HUES48 (cell line): ENCODE measurements at regions not wholly inside any gene's neighbourhood (a gene's known extent, or its start where the extent isn't known, plus 50 kb on each side); places are given as distances from the start of the nearest gene placed in this dataset.

Source experiments
- H3K27ac ChIP-seq: one replicate; pipeline ENCODE4 v1.7.0; 2013; ENCODE audit warnings: low read depth, low read length, inconsistent platforms
- H3K27me3 ChIP-seq: 2 replicates; pipeline ENCODE4 v1.6.1; 2013; ENCODE audit warnings: mild to moderate bottlenecking, low read length; ENCODE audit not compliant: control insufficient read depth, insufficient read depth
- H3K36me3 ChIP-seq: 2 replicates; pipeline ENCODE4 v1.6.1; 2013; ENCODE audit warnings: low read length; ENCODE audit not compliant: control insufficient read depth, insufficient read depth
- H3K4me1 ChIP-seq: 2 replicates; pipeline ENCODE4 v1.6.1; 2013; ENCODE audit warnings: mild to moderate bottlenecking, low read length; ENCODE audit not compliant: control insufficient read depth, insufficient read depth
- H3K4me3 ChIP-seq: 2 replicates; pipeline ENCODE4 v1.5.1; 2013; ENCODE audit warnings: mild to moderate bottlenecking, low read depth, low read length
- H3K9ac ChIP-seq: 2 replicates; pipeline ENCODE4 v1.6.1; 2013; ENCODE audit warnings: mild to moderate bottlenecking, low read depth, low read length, moderate library complexity
- H3K9me3 ChIP-seq: 2 replicates; pipeline ENCODE4 v1.6.1; 2013; ENCODE audit warnings: low read length; ENCODE audit not compliant: control insufficient read depth, insufficient read depth

DNA sequence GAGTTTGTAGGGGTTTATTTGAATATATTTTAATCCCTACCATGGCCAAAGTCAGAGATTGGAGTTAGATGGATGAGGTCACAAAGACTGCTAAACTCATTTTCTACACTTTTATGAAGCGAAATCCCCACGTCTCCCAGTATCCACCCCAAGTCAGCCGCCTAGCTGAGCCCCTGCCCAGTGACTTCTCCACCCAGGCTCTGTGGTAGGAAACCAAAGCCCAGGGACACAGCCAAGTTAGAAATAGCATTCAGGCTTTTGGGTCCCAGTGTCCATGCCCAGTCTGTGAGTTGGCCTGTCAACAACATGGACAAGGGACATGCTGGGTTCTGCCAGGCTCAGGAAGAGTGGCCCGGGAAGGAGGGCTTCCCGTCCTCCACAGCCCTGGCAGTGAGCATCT lies 474.0 kb downstream of the FOXO1 start:
- Histone ChIP-seq H3K4me1 (peaks cover 9% of the 10 kb centered on the region; the same call in 1 of the 2 replicates), H3K4me3 (no peak overlapping the region), H3K9me3 (no peaks in the 10 kb centered on the region), H3K27me3 (no peaks in the 10 kb centered on the region), H3K27ac (no peak overlapping the region), H3K36me3 (no peaks in the 10 kb centered on the region), H3K9ac (no peak overlapping the region)

DNA sequence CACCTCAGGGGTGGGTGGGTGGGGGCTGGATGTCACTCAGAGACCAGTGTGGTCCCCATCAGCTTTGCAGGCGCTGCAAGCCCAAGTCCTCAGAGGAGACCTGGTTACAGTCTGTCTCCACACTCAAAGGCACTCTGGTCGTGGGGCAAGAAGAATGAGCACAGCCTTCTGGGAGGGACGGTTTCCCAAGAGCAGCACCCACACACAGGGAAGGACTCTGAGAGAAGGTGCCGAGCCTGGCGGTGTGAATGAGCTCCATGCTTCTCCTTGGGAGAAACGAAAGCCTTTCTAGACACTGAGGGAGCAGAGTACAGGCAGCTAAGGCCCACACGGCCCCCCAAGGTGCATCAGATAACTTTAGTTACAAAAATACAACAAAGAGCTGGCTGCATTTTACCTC lies 473.6 kb downstream of the FOXO1 start:
- H3K9ac ChIP-seq, result no peak overlapping the region

DNA sequence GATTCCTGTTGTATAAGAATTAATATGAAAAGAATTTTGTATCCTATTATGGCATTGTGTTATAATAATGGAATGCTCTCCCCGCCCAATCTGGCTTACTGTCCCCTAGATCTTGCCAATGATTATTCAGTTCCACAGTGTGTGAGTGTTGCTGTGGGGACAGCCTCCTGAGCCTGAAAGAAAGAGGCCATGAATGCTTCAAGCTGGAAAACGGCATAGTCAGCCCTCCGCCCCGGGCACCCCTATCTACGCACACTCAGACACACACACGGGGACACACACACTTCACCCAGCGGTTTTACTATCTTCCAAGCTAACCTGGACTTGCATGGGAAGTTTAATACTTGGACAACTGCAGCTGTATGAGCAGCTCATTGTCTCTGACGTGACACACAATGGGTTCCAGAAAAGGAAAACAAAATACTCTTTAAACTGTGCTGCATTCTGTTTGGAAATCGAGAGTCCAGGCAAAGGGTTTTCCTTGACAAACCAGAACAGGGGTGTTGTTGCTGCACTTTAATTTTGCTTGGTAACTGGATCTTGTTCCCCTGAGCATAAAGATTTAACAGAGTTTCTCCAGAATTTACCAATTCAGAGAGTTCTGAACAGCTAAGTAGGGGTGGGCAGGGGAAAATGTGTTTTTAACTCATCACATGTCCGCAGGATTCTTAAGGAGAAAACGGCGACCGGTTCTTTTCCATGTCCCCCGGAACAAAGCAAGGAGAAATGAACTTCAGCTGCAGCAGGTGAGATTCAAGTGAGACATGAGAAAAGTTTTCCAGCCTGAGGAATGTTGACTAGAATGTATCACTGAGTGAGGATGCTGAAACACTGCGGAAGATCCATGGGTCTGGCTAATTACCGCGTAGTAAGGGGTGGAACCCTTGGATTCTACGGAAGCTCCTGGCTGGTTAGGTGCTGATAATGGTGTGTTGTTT lies 472.9 kb downstream of the FOXO1 start:
- Histone ChIP-seq H3K27ac (no peak overlapping the region), H3K4me3 (no peak overlapping the region), H3K9me3 (no peaks in the 10 kb centered on the region), H3K36me3 (no peaks in the 10 kb centered on the region), H3K27me3 (no peaks in the 10 kb centered on the region), H3K4me1 (0 out of 2 replicates have a peak, but pooled peaks cover 4% of the 10 kb centered on the region), H3K9ac (no peak overlapping the region)

More for the DNA sequence above, 473.6 kb downstream of the FOXO1 start:
- Histone ChIP-seq H3K4me1 (peaks cover 5% of the 10 kb centered on the region; the same call in 1 of the 2 replicates), H3K4me3 (no peak overlapping the region), H3K36me3 (no peaks in the 10 kb centered on the region), H3K27ac (no peak overlapping the region), H3K9me3 (no peaks in the 10 kb centered on the region), H3K27me3 (no peaks in the 10 kb centered on the region)

- Histone ChIP-seq H3K36me3 (no peaks in the 10 kb centered on the region), H3K4me1 (0 out of 2 replicates have a peak, but pooled peaks cover 4% of the 10 kb centered on the region), H3K9ac (no peak overlapping the region), H3K27ac (no peak overlapping the region), H3K27me3 (no peaks in the 10 kb centered on the region), H3K9me3 (no peaks in the 10 kb centered on the region), H3K4me3 (no peak overlapping the region)
Measured at GRCh38 chr13:40194224-40194806, 472.1 kb downstream of the FOXO1 start.

DNA sequence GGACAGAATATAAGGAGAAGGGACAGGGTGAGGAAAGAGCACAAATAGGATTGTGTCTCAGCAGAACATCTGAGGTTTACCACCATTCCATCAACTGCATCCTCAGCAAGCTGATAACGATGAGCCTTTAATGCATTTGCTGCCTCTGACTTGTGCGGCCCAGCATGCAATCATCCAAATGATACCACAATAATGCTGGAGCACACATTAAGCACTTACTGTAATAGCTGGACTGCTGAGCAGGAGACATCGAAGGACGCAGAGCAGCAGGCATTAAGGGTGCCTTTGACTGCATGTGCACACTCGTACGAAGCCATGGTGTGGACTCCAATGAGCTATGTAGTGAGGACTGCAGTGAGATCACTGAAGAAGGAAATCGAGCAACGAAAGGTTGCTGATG lies 469.4 kb downstream of the FOXO1 start:
- Histone ChIP-seq H3K9ac (no peak overlapping the region), H3K4me1 (no peaks in the 10 kb centered on the region), H3K4me3 (no peak overlapping the region), H3K36me3 (no peaks in the 10 kb centered on the region), H3K27ac (no peak overlapping the region), H3K9me3 (no peaks in the 10 kb centered on the region), H3K27me3 (no peaks in the 10 kb centered on the region)

DNA sequence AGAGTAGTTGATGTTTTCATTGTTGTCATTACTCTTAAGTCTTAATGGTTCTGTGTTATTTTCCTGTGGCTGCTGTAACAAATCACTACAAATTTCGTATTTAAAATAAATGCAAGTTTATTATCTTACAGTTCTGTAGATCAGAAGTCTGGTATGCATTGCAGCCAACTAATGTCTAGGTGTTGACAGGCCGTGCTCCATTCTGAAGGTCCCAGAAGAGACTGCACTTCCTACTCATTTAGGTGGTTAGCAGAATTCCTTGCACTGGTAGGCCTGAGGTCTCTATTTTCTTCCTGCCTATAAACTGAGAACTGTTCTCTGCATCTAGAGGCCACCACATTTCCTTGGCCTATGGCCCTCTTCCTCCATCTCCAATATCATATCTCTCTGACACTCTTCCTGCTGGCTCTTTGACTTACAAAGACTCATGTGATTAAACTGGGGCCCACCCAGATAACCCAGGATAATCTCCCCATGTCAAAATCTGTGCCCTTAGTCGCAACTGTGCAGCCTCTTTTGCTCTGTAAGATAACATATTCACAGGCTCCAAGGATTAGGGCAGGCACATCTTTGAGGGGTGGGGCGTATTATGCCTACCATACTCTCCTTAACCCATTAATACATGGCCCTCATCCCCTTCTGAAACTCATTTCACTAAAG lies 468.4 kb downstream of the FOXO1 start:
- H3K9ac ChIP-seq, result no peak overlapping the region
- H3K27me3 ChIP-seq, result no peaks in the 10 kb centered on the region
- H3K9me3 ChIP-seq, result no peaks in the 10 kb centered on the region
- H3K36me3 ChIP-seq, result no peaks in the 10 kb centered on the region
- no peak overlapping the region for H3K4me3 ChIP-seq
- H3K27ac ChIP-seq, result no peak overlapping the region
- H3K4me1 ChIP-seq, result no peaks in the 10 kb centered on the region

GRCh38 chr13:40200273-40200978 lies 466.0 kb downstream of the FOXO1 start:
- H3K9me3 ChIP-seq, result no peaks in the 10 kb centered on the region
- H3K27ac ChIP-seq, result no peak overlapping the region
- H3K27me3 ChIP-seq, result no peaks in the 10 kb centered on the region
- no peaks in the 10 kb centered on the region for H3K4me1 ChIP-seq
- no peaks in the 10 kb centered on the region for H3K36me3 ChIP-seq
- no peak overlapping the region for H3K9ac ChIP-seq
- no peak overlapping the region for H3K4me3 ChIP-seq

DNA sequence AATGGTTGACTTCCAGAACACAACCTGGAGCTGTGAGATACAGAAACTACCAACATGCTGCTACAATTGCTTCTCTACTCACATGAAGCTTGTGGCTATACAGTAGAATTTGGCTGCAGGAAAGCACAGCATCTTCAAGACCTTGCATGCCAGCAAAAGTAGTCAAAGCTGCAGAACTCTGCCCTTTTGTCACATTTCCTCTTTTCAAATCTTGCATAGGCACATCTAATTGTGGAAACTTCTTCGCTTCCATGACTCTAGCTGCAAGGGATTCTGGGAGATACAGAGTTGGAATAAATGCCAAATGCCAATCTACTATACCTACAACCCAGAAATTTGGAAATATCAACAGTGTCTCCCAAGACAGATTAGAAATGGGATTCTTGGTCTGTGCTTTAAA lies 462.2 kb downstream of the FOXO1 start:
- H3K4me1 ChIP-seq, result no peaks in the 10 kb centered on the region
- no peaks in the 10 kb centered on the region for H3K36me3 ChIP-seq
- H3K27ac ChIP-seq, result no peak overlapping the region
- no peak overlapping the region for H3K4me3 ChIP-seq
- H3K27me3 ChIP-seq, result no peaks in the 10 kb centered on the region
- H3K9ac ChIP-seq, result no peak overlapping the region
- no peaks in the 10 kb centered on the region for H3K9me3 ChIP-seq

GRCh38 chr13:40205771-40206240 lies 460.6 kb downstream of the FOXO1 start:
- Histone ChIP-seq H3K36me3 (no peaks in the 10 kb centered on the region), H3K9me3 (no peaks in the 10 kb centered on the region), H3K9ac (no peak overlapping the region), H3K4me1 (no peaks in the 10 kb centered on the region), H3K27me3 (no peaks in the 10 kb centered on the region), H3K27ac (no peak overlapping the region), H3K4me3 (no peak overlapping the region)

DNA sequence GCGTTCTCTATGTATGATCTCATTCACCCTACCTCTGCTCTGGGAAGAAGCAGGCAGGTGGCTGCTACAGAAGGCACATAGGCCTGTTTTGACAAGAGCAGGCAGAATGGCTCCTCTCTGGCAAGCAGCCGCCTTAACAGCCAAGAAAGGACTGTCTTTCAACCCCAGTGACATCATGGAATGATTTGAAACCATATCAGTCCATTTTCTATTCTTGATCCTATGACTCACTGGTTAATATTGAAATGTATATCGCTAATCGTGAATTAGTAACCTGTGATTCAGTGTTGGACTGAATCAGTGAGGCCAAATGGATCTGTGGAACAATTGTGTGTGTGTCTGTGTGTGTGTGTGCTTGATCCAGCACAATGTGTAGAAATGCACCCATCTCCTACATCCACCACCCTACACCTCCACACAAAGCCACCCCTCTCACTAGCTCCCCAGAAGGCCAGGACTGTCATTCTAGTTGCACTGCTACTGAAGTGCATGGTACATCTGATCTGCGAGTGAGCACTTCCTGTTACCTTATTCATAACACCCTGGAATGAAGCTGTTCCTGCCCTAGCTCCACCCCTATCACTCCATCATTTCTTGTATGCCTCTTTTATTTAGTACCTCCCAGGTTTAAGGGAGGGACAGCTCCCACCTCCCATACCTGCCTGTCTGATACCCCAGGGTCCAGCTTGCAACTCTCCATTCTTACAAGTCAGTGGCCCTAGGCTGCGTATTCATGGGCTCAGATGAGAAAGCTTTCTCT lies 460.0 kb downstream of the FOXO1 start:
- Histone ChIP-seq H3K27ac (no peak overlapping the region), H3K4me3 (no peak overlapping the region), H3K27me3 (no peaks in the 10 kb centered on the region), H3K9me3 (no peaks in the 10 kb centered on the region), H3K36me3 (no peaks in the 10 kb centered on the region), H3K9ac (no peak overlapping the region), H3K4me1 (no peaks in the 10 kb centered on the region)
